ENCODE measurements at regions not wholly inside any gene's neighbourhood (a gene's known extent, or its start where the extent isn't known, plus 50 kb on each side); places are given as distances from the start of the nearest gene placed in this dataset.

- DNase-seq (ENCODE audit: low read depth), result no peak
- no peak overlapping the region for H3K4me3 ChIP-seq (ENCODE audit: low read depth, low read length)
- TF ChIP-seq CTCF (conservative IDR thresholded peaks at IDR 0.05; ENCODE audit: low read depth, low read length), result no peak
Observed at GRCh38 chr18:62442391-62442790, 80.4 kb upstream of the ZCCHC2 start.

- H3K4me3 ChIP-seq (ENCODE audit: low read depth, low read length), result no peak overlapping the region
- TF ChIP-seq CTCF (conservative IDR thresholded peaks at IDR 0.05; ENCODE audit: low read depth, low read length), result no peak
- no peak for DNase-seq (ENCODE audit: low read depth)
Observed at GRCh38 chr18:62445386-62445917, 77.4 kb upstream of the ZCCHC2 start.

- no peak overlapping the region for H3K4me3 ChIP-seq (ENCODE audit: low read depth, low read length)
Observed at GRCh38 chr18:62446511-62446910, 76.3 kb upstream of the ZCCHC2 start.

GRCh38 chr18:62447652-62448051 lies 75.2 kb upstream of the ZCCHC2 start:
- no peak overlapping the region for H3K4me3 ChIP-seq (ENCODE audit: low read depth, low read length)
- no peak for TF ChIP-seq CTCF (conservative IDR thresholded peaks at IDR 0.05; ENCODE audit: low read depth, low read length)
- DNase-seq (ENCODE audit: low read depth), result no peak

More at GRCh38 chr18:62446511-62446910, 76.3 kb upstream of the ZCCHC2 start:
- TF ChIP-seq CTCF (conservative IDR thresholded peaks at IDR 0.05; ENCODE audit: low read depth, low read length), result no peak
- no peak for DNase-seq (ENCODE audit: low read depth)

- no peak for DNase-seq (ENCODE audit: low read depth)
- no peak for TF ChIP-seq CTCF (conservative IDR thresholded peaks at IDR 0.05; ENCODE audit: low read depth, low read length)
- no peak overlapping the region for H3K4me3 ChIP-seq (ENCODE audit: low read depth, low read length)
Observed at GRCh38 chr18:62448426-62448825, 74.4 kb upstream of the ZCCHC2 start.

- DNase-seq (ENCODE audit: low read depth), result no peak
- TF ChIP-seq CTCF (conservative IDR thresholded peaks at IDR 0.05; ENCODE audit: low read depth, low read length), result no peak
- H3K4me3 ChIP-seq (ENCODE audit: low read depth, low read length), result no peak overlapping the region
Observed at GRCh38 chr18:62449490-62450104, 73.2 kb upstream of the ZCCHC2 start.

GRCh38 chr18:62450175-62450545 lies 72.7 kb upstream of the ZCCHC2 start:
- TF ChIP-seq CTCF (conservative IDR thresholded peaks at IDR 0.05; ENCODE audit: low read depth, low read length), result no peak
- H3K4me3 ChIP-seq (ENCODE audit: low read depth, low read length), result no peak overlapping the region
- DNase-seq (ENCODE audit: low read depth), result no peak
